ENCODE measurements at regions not wholly inside any gene's neighbourhood (a gene's known extent, or its start where the extent isn't known, plus 50 kb on each side); places are given as distances from the start of the nearest gene placed in this dataset.

DNA sequence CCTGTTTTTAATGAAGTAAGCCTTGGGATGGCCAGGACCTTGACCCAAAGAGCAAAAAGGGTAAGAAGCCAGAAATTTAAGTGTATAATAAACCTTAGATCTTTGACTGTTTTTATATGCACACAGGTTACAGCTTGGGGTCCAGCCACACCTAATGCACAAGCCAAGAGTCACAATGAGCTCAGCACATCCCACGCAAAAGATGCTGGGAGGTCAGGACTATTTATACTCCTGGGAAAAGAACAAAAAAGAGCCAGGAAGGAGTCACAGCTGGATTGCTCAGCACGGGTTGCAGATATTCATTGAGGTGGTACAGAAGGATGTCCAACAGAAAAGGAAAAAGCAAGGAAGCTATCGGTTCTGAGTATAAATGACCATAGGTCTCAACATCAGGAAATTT is 536.3 kb downstream of the NTRK3 start:
- H3K27me3 ChIP-seq (ENCODE audit: control insufficient read depth, insufficient read depth, low read length) = no peaks in the 10 kb centered on the region
- TF ChIP-seq, protein P1, sequence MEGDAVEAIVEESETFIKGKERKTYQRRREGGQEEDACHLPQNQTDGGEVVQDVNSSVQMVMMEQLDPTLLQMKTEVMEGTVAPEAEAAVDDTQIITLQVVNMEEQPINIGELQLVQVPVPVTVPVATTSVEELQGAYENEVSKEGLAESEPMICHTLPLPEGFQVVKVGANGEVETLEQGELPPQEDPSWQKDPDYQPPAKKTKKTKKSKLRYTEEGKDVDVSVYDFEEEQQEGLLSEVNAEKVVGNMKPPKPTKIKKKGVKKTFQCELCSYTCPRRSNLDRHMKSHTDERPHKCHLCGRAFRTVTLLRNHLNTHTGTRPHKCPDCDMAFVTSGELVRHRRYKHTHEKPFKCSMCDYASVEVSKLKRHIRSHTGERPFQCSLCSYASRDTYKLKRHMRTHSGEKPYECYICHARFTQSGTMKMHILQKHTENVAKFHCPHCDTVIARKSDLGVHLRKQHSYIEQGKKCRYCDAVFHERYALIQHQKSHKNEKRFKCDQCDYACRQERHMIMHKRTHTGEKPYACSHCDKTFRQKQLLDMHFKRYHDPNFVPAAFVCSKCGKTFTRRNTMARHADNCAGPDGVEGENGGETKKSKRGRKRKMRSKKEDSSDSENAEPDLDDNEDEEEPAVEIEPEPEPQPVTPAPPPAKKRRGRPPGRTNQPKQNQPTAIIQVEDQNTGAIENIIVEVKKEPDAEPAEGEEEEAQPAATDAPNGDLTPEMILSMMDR (IDR thresholded peaks at IDR 0.05; ENCODE audit: insufficient read depth, low read length, severe bottlenecking) = no peak
- H3K4me3 ChIP-seq (ENCODE audit: low read depth, low read length) = no peak overlapping the region
- FAIRE-seq (no peak), DNase-seq (ENCODE audit: low read depth) (no peak)
- no peaks in the 10 kb centered on the region for H3K36me3 ChIP-seq (ENCODE audit: control insufficient read depth, insufficient read depth, low read length)

DNA sequence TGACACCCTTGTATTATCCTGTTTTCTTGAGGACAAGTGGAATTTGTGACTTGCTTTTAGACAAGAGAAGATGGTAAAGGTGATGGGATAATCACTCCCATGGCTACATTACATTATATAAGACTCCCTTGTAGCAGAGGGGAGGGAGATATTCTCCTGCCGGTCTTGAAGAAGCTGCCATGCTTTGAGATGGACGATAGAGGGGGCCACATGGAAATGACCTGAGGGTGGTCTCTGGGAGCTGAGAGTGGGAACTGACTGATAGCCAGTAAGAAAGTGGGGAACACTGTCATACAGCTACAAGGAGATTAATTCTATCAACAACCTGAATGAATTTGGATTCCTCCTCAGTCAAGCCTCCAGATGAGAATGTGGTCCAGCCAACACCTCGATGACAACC is 540.1 kb downstream of the NTRK3 start:
- Histone ChIP-seq H3K36me3 (ENCODE audit: control insufficient read depth, insufficient read depth, low read length) (no peaks in the 10 kb centered on the region), H3K4me3 (ENCODE audit: low read depth, low read length) (no peak overlapping the region), H3K27me3 (ENCODE audit: control insufficient read depth, insufficient read depth, low read length) (no peaks in the 10 kb centered on the region)
- DNase-seq (ENCODE audit: low read depth) (no peak), FAIRE-seq (no peak)
- TF ChIP-seq, protein P1 (IDR thresholded peaks at IDR 0.05; ENCODE audit: insufficient read depth, low read length, severe bottlenecking) = no peak

DNA sequence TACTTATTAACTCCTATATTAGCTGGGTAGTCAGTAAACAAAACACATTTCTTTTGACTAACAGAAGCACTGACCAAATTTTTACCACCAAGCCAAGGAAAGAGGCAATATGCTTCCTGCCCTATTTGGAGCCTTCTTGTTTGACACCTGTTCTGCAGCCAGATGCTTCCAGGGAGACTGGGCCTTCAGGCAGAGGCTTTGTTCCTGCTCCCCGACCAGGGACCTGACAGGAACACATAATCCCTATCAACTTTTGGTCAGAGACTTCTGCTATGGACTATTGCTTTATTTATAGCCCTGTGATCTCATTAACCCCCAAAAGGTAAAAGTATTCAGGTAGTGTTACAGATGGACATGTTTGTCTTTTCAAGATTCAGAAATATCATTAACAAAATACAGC is 541.3 kb downstream of the NTRK3 start:
- no peak for DNase-seq (ENCODE audit: low read depth)
- TF ChIP-seq, protein P1 (IDR thresholded peaks at IDR 0.05; ENCODE audit: insufficient read depth, low read length, severe bottlenecking) = no peak
- FAIRE-seq = no peak
- H3K4me3 ChIP-seq (ENCODE audit: low read depth, low read length) = no peak overlapping the region
- no peaks in the 10 kb centered on the region for H3K27me3 ChIP-seq (ENCODE audit: control insufficient read depth, insufficient read depth, low read length)
- H3K36me3 ChIP-seq (ENCODE audit: control insufficient read depth, insufficient read depth, low read length) = no peaks in the 10 kb centered on the region

DNA sequence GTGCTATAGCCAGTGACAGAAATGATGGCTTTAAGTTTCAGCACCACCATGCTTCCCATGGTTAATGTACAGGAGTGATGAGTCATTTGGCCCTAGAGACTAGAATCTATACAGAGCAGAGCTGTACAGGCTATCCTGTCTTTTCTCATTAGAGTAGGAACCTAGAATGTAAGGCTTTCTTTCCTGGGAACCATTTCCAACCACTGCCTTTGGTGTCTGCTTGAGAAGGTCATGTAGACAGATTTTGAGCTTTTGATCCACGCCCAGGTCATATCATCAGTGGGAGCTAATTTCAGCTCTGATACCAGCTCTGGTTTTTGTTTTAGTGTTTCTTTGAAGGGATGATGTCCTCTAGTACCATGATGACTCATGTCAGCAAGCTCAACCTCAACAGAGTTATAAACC is 543.1 kb downstream of the NTRK3 start:
- H3K36me3 ChIP-seq (ENCODE audit: control insufficient read depth, insufficient read depth, low read length) = no peaks in the 10 kb centered on the region
- FAIRE-seq = no peak
- no peak for DNase-seq (ENCODE audit: low read depth)
- no peaks in the 10 kb centered on the region for H3K27me3 ChIP-seq (ENCODE audit: control insufficient read depth, insufficient read depth, low read length)
- TF ChIP-seq, protein P1 (IDR thresholded peaks at IDR 0.05; ENCODE audit: insufficient read depth, low read length, severe bottlenecking) = no peak
- H3K4me3 ChIP-seq (ENCODE audit: low read depth, low read length) = no peak overlapping the region

DNA sequence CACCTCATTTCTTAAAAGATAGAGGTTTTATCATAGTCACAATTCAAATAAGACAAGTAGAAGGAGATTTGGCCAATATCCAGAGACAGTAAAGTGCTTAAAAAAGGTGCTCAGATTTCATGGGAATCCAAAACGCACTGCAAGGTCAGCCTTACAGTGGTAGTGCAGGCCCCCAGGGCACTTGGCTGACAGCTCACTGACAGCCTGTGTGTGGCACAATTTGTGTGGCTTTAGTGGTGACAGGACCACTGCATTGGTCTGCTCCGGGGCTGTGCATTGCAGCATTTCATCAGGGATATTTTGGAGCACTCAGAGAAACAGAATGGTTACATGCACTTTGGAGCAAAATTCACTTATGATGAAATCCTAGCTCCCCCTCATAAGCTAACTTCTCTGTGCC is 544.3 kb downstream of the NTRK3 start:
- DNase-seq (ENCODE audit: low read depth) (no peak), FAIRE-seq (no peak)
- no peaks in the 10 kb centered on the region for H3K27me3 ChIP-seq (ENCODE audit: control insufficient read depth, insufficient read depth, low read length)
- TF ChIP-seq, protein P1 (IDR thresholded peaks at IDR 0.05; ENCODE audit: insufficient read depth, low read length, severe bottlenecking) = no peak
- H3K36me3 ChIP-seq (ENCODE audit: control insufficient read depth, insufficient read depth, low read length) = no peaks in the 10 kb centered on the region
- no peak overlapping the region for H3K4me3 ChIP-seq (ENCODE audit: low read depth, low read length)

DNA sequence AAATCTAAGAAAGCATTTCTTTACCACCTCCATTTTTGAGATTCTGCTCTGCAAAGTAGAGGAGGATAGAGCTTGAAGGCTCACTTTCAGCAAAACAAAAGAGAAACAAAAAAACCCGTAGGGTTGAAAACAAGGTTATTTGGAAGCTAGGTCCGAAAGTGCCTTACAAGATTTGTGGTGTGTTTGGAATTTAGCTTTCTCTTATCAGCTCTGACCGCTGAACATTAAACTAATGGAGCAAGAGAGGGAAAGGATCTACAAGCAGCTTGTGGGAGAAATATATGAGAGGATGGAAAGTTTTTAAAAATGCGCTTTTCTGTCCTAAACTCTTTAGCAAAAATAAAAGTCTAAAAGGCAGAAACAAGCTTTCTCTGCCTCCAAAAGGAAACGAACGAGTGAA is 545.5 kb downstream of the NTRK3 start:
- DNase-seq (ENCODE audit: low read depth) = no peak
- FAIRE-seq = no peak
- H3K4me3 ChIP-seq (ENCODE audit: low read depth, low read length) = no peak overlapping the region
- TF ChIP-seq, protein P1 (IDR thresholded peaks at IDR 0.05; ENCODE audit: insufficient read depth, low read length, severe bottlenecking) = no peak
- H3K36me3 ChIP-seq (ENCODE audit: control insufficient read depth, insufficient read depth, low read length) = no peaks in the 10 kb centered on the region
- no peaks in the 10 kb centered on the region for H3K27me3 ChIP-seq (ENCODE audit: control insufficient read depth, insufficient read depth, low read length)

All from bronchial epithelial cell (primary cell).